ENCODE measurements at regions not wholly inside any gene's neighbourhood (a gene's known extent, or its start where the extent isn't known, plus 50 kb on each side); places are given as distances from the start of the nearest gene placed in this dataset.

DNA sequence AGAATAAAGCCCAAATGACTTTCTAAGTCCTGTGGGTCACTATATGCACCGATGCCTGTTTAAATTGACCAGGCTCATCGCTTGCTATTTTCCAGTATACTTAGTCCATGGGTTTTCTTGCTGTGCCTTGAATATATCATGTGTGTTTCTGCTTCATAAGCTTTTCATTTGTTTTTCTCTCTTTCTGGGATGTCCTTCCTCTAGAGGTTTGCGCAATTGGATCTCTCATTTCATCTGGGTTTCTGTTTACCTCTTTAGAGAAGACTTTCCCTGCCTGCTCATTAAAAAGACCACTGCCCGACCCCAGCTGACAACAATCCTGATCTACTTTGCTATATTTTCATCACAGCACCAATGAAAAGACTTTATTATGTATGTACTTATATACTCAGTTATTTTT, 150.9 kb upstream of the CYRIA start:
- Histone ChIP-seq H3K4me1 (no peaks in the 10 kb centered on the region), H3K9me3 (no peaks in the 10 kb centered on the region), H3K27me3 (no peaks in the 10 kb centered on the region), H3K4me3 (no peak overlapping the region), H3K36me3 (no peaks in the 10 kb centered on the region), H3K27ac (no peak overlapping the region)
- TF ChIP-seq, protein P1, sequence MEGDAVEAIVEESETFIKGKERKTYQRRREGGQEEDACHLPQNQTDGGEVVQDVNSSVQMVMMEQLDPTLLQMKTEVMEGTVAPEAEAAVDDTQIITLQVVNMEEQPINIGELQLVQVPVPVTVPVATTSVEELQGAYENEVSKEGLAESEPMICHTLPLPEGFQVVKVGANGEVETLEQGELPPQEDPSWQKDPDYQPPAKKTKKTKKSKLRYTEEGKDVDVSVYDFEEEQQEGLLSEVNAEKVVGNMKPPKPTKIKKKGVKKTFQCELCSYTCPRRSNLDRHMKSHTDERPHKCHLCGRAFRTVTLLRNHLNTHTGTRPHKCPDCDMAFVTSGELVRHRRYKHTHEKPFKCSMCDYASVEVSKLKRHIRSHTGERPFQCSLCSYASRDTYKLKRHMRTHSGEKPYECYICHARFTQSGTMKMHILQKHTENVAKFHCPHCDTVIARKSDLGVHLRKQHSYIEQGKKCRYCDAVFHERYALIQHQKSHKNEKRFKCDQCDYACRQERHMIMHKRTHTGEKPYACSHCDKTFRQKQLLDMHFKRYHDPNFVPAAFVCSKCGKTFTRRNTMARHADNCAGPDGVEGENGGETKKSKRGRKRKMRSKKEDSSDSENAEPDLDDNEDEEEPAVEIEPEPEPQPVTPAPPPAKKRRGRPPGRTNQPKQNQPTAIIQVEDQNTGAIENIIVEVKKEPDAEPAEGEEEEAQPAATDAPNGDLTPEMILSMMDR (IDR thresholded peaks at IDR 0.05): no peak
- no peak for TF ChIP-seq POLR2A (IDR thresholded peaks at IDR 0.05)
- WGBS, 2 donors: 77 to 86% methylated on average over 4 of the region's 4 CpGs
- DNase-seq: no peak
- intact Hi-C loops (cut with DNase I): no loop called here

DNA sequence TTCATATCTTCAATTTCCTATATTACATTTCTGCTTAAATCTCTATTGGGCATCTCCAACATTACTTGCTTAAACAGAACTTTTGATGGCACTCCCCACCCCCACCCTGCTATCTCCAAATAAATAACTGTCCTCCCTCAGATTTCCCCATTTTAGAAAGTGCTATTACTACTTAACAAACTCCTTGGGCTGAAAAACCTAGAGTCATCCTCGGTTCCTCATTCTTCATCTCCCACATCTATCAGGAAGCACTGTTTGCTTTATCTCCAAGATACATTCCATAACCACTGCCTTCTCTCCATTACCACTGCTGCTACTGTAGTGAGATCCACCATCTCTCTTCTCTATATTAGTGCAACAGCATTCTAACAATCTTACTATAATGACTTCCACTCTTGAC, 150.4 kb upstream of the CYRIA start:
- intact Hi-C loops (cut with DNase I): no loop called here
- Histone ChIP-seq H3K36me3 (no peaks in the 10 kb centered on the region), H3K27me3 (no peaks in the 10 kb centered on the region), H3K27ac (no peak overlapping the region), H3K4me3 (no peak overlapping the region), H3K4me1 (no peaks in the 10 kb centered on the region), H3K9me3 (no peaks in the 10 kb centered on the region)
- WGBS, 2 donors: 60 to 71% methylated on average over 1 of the region's 1 CpG
- TF ChIP-seq, protein P1 (IDR thresholded peaks at IDR 0.05): no peak
- no peak for TF ChIP-seq POLR2A (IDR thresholded peaks at IDR 0.05)
- DNase-seq: no peak

DNA sequence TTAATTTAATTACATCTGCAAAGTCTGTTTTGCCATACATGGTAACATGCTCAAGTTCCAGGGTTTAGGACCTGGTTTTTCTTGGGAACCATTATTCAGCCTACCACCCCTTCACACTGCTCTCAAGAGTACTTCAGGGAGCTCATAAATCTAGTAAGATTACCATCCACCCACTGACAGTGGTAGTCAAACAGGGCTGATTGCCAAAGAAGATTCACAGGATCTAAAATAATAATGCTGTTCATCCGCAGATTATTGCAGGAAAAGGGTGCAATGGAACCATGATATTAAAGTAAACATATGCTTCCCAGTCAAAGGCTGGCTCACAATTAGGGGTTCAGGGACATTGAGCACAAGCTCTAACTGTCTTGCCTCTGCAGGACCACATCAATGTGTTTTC, 148.0 kb upstream of the CYRIA start:
- Histone ChIP-seq H3K4me1 (no peaks in the 10 kb centered on the region), H3K36me3 (no peaks in the 10 kb centered on the region), H3K4me3 (no peak overlapping the region), H3K27me3 (no peaks in the 10 kb centered on the region), H3K27ac (no peak overlapping the region), H3K9me3 (no peaks in the 10 kb centered on the region)
- no peak for TF ChIP-seq POLR2A (IDR thresholded peaks at IDR 0.05)
- TF ChIP-seq, protein P1 (IDR thresholded peaks at IDR 0.05): no peak
- WGBS, 2 donors: 56 to 71% methylated on average over 1 of the region's 1 CpG
- no peak for DNase-seq
- intact Hi-C loops (cut with DNase I): no loop called here

DNA sequence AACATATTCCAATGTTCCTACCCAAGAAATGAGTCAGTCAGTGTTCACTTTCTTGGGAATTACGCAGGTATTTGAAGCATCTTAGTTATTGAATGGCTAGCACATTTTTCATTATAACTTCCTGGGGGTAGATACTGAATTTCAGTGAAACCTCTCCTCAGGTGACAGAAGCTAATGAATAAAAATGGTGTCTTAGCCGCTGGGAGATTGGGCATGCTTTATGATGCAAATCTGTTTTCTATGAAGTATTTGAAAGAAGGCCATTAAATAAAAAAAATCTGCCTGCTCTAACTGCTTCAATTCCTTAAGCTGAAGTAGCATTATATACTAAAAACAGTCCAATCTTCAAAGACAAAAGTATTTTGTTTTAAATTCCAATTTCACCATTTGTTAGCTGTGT, 132.8 kb upstream of the CYRIA start:
- H3K36me3 ChIP-seq: no peaks in the 10 kb centered on the region
- H3K4me1 ChIP-seq: no peaks in the 10 kb centered on the region
- no peak overlapping the region for H3K4me3 ChIP-seq
- no peaks in the 10 kb centered on the region for H3K27me3 ChIP-seq
- 84 to 85% methylated on average over 2 of the region's 2 CpGs for WGBS, 2 donors
- no peak for DNase-seq
- H3K9me3 ChIP-seq: no peaks in the 10 kb centered on the region
- intact Hi-C loops (cut with DNase I): no loop called here
- H3K27ac ChIP-seq: no peak overlapping the region
- TF ChIP-seq, protein P1 (IDR thresholded peaks at IDR 0.05): no peak
- no peak for TF ChIP-seq POLR2A (IDR thresholded peaks at IDR 0.05)

DNA sequence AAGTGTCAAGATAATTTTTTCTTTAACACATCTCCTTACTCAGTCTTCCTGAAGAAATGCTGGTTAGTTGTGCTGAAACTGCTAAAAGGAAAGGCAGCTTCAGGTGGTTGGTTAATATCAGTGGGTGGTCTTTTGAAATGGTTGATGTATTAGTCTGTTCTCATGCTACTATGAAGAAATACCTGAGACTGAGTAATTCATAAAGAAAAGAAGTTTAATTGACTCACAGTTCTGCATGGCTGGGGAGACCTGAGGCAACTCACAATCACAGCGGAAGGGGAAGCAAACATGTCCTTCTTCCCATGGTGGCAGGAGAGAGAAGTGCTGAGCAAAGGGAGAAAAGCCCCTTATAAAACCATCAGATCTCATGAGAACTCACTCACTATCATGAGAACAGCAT, 125.9 kb upstream of the CYRIA start:
- no peak for TF ChIP-seq POLR2A (IDR thresholded peaks at IDR 0.05)
- TF ChIP-seq, protein P1 (IDR thresholded peaks at IDR 0.05): no peak
- Histone ChIP-seq H3K27me3 (no peaks in the 10 kb centered on the region), H3K4me3 (no peak overlapping the region), H3K4me1 (no peaks in the 10 kb centered on the region), H3K9me3 (no peaks in the 10 kb centered on the region), H3K36me3 (no peaks in the 10 kb centered on the region), H3K27ac (no peak overlapping the region)
- WGBS, 2 donors: 91 to 92% methylated on average over 1 of the region's 1 CpG
- intact Hi-C loops (cut with DNase I): no loop called here
- no peak for DNase-seq

Data from esophagus squamous epithelium (tissue), 5 donors.